Spleen (tissue), 11 donors: ENCODE measurements at regions not wholly inside any gene's neighbourhood (a gene's known extent, or its start where the extent isn't known, plus 50 kb on each side); places are given as distances from the start of the nearest gene placed in this dataset.

Experiments
- DNase-seq: peaks from one replicate; pipeline ENCODE4 v3.0.0-alpha.2; 2020
- H3K27ac ChIP-seq, 8 donors: fragments of 200-600 bp; sonication (generic) in 7 of 8; 1 replicate in 4 of 8; 2 replicates in 4 of 8; pipeline versions ENCODE4 v1.5.0 to v1.8.0; 2016 to 2021; ENCODE audit warnings: inconsistent platforms in 4 of 8, mild to moderate bottlenecking in 4 of 8, moderate library complexity in 1 of 8
- H3K27me3 ChIP-seq, 7 donors: fragments of 200-600 bp; sonication (generic) in 6 of 7; replicated peaks in 1 of 7; 1 replicate in 4 of 7; 2 replicates in 3 of 7; pipeline versions ENCODE4 v1.5.0 to v1.8.0; 2016 to 2021; ENCODE audit warnings: inconsistent platforms in 3 of 7, mild to moderate bottlenecking in 1 of 7
- H3K36me3 ChIP-seq, 6 donors: fragments of 200-600 bp; sonication (generic) in 5 of 6; 1 replicate in 4 of 6; 2 replicates in 2 of 6; pipeline versions ENCODE4 v1.5.0 to v1.8.0; 2016 to 2021; ENCODE audit warnings: inconsistent platforms in 2 of 6
- H3K4me1 ChIP-seq, 6 donors: fragments of 200-600 bp; sonication (generic) in 5 of 6; 1 replicate in 3 of 6; 2 replicates in 3 of 6; pipeline versions ENCODE4 v1.5.0 to v1.8.0; 2016 to 2021; ENCODE audit warnings: inconsistent platforms in 3 of 6
- H3K4me3 ChIP-seq, 8 donors: fragments of 200-600 bp; sonication (generic) in 7 of 8; 1 replicate in 4 of 8; 2 replicates in 4 of 8; pipeline versions ENCODE4 v1.5.0 to v1.8.0; 2016 to 2021; ENCODE audit warnings: inconsistent platforms in 4 of 8, mild to moderate bottlenecking in 4 of 8, moderate library complexity in 2 of 8
- H3K9me3 ChIP-seq, 8 donors: fragments of 200-600 bp; sonication (generic) in 7 of 8; 1 replicate in 4 of 8; 2 replicates in 4 of 8; pipeline versions ENCODE4 v1.5.0 to v1.8.0; 2016 to 2021; ENCODE audit warnings: inconsistent platforms in 4 of 8
- CTCF ChIP-seq, 11 experiments: fragments of 200-600 bp in 7 of 11; fragments of 450-650 bp in 4 of 11; sonication (generic) in 4 of 11; IDR thresholded peaks in 8 of 11; conservative IDR thresholded peaks in 3 of 11; 1 replicate in 7 of 11; 2 replicates in 4 of 11; pipeline versions ENCODE4 v1.4.0 to v1.8.0; 2016 to 2021; ENCODE audit warnings: antibody characterized with exemption in 11 of 11, inconsistent platforms in 4 of 11, mild to moderate bottlenecking in 1 of 11
- POLR2A ChIP-seq, 3 donors: fragments of 450-650 bp; IDR thresholded peaks; one replicate each; pipeline ENCODE4 v1.5.1; 2017; ENCODE audit warnings: antibody characterized with exemption in 3 of 3, mild to moderate bottlenecking in 1 of 3
- POLR2AphosphoS5 ChIP-seq, 3 donors: sonication (generic); formaldehyde crosslinking; IDR thresholded peaks; one replicate each; pipeline ENCODE4 v1.5.1; 2017; ENCODE audit warnings: antibody characterized with exemption in 3 of 3
- WGBS, 5 donors: extraction: QIAGEN DNeasy Blood & Tissue Kit in 3 of 5; methylation state at CpG; one replicate each; pipeline versions ENCODE4 v1.1.5 to v1.1.7; 2013 to 2018; 5-methylcytosine and 5-hydroxymethylcytosine counted together
- intact Hi-C: fragments of 100-400 bp; cut with DNase I; formaldehyde crosslinking; loops from one replicate; pipeline ENCODE4 v1.15.0; 2023; ENCODE audit warnings: low total_unique reads
- donor health status: healthy with polysubstance abuse.
- donor health status: DM: no; HTN: no; CAD: no; lungs with moderate emphysema.
- donor health status: DM: no; HTN: no; CAD: no.
- donor health status: Bipolar disorder and iron deficiency.
- donor health status: healthy.
- donor health status: DM: no; HTN: no; CAD: no.
- donor health status: DM: yes; HTN: yes; CAD: no.

- no peaks in the 10 kb centered on the region for H3K36me3 ChIP-seq
- peaks cover 0 to 16% (median 6%) of the 10 kb centered on the region in 6 donors for H3K4me1 ChIP-seq
- H3K9me3 ChIP-seq: no peaks in the 10 kb centered on the region
- intact Hi-C loops: no loop called here
- H3K4me3 ChIP-seq: no peak overlapping the region
- 79 to 92% (median 86%) methylated on average over 5 of the region's 5 CpGs for WGBS, 5 donors
- no peak for DNase-seq
- TF ChIP-seq POLR2AphosphoS5 (IDR thresholded peaks at IDR 0.05) (no peak), CTCF (IDR thresholded peaks at IDR 0.05 in 8 of 11, conservative IDR thresholded peaks at IDR 0.05 in 3 of 11) (no peak), POLR2A (IDR thresholded peaks at IDR 0.05) (no peak)
- no peak overlapping the region for H3K27ac ChIP-seq
- no peaks in the 10 kb centered on the region for H3K27me3 ChIP-seq
These were observed 803.3 kb downstream of the DIPK2A start for GRCh38 chr3:144774897-144775296.

GRCh38 chr3:144775551-144775950 lies 803.9 kb downstream of the DIPK2A start:
- H3K4me3 ChIP-seq: no peak overlapping the region
- no peaks in the 10 kb centered on the region for H3K36me3 ChIP-seq
- no peaks in the 10 kb centered on the region for H3K27me3 ChIP-seq
- H3K9me3 ChIP-seq: no peaks in the 10 kb centered on the region
- intact Hi-C loops: no loop called here
- H3K27ac ChIP-seq: no peak overlapping the region
- no peak for DNase-seq
- peaks cover 0 to 12% (median 6%) of the 10 kb centered on the region in 6 donors for H3K4me1 ChIP-seq
- TF ChIP-seq POLR2AphosphoS5 (IDR thresholded peaks at IDR 0.05): no peak
- no peak for TF ChIP-seq POLR2A (IDR thresholded peaks at IDR 0.05)
- no peak for TF ChIP-seq CTCF (IDR thresholded peaks at IDR 0.05 in 8 of 11, conservative IDR thresholded peaks at IDR 0.05 in 3 of 11)

- 78 to 93% (median 87%) methylated on average over 2 of the region's 2 CpGs for WGBS, 5 donors
- TF ChIP-seq POLR2AphosphoS5 (IDR thresholded peaks at IDR 0.05): no peak
- TF ChIP-seq POLR2A (IDR thresholded peaks at IDR 0.05): no peak
- no peak for TF ChIP-seq CTCF (IDR thresholded peaks at IDR 0.05 in 8 of 11, conservative IDR thresholded peaks at IDR 0.05 in 3 of 11)
- H3K9me3 ChIP-seq: no peaks in the 10 kb centered on the region
- no peak for DNase-seq
- H3K36me3 ChIP-seq: no peaks in the 10 kb centered on the region
- intact Hi-C loops: no loop called here
- H3K27me3 ChIP-seq: no peaks in the 10 kb centered on the region
- H3K27ac ChIP-seq: no peak overlapping the region
- no peaks in the 10 kb centered on the region for H3K4me1 ChIP-seq
- H3K4me3 ChIP-seq: no peak overlapping the region
These were observed 806.3 kb downstream of the DIPK2A start for GRCh38 chr3:144777906-144778305.

GRCh38 chr3:144791034-144791433 lies 819.4 kb downstream of the DIPK2A start:
- Histone ChIP-seq H3K4me3 (no peak overlapping the region), H3K4me1 (no peaks in the 10 kb centered on the region), H3K27ac (no peak overlapping the region), H3K27me3 (no peaks in the 10 kb centered on the region), H3K9me3 (peaks cover 0 to 13% (median 10%) of the 10 kb centered on the region in 8 donors), H3K36me3 (no peaks in the 10 kb centered on the region)
- DNase-seq: no peak
- intact Hi-C loops: no loop called here
- WGBS, 5 donors: 88 to 94% (median 91%) methylated on average over 6 to 10 of the region's 10 CpGs
- TF ChIP-seq POLR2AphosphoS5 (IDR thresholded peaks at IDR 0.05) (no peak), CTCF (IDR thresholded peaks at IDR 0.05 in 8 of 11, conservative IDR thresholded peaks at IDR 0.05 in 3 of 11) (no peak), POLR2A (IDR thresholded peaks at IDR 0.05) (no peak)
